AG10803 (cell line): ENCODE measurements at regions not wholly inside any gene's neighbourhood (a gene's known extent, or its start where the extent isn't known, plus 50 kb on each side); places are given as distances from the start of the nearest gene placed in this dataset.
"Not testable (repeated sequence)": the region's sequence is repeated elsewhere in the genome, so short reads cannot be mapped to it uniquely, and the experiment has no call there.

Experiments
- DNase-seq: peaks from one replicate; pipeline ENCODE4 v3.0.0; 2010; ENCODE audit warnings: low read depth
- H3K4me3 ChIP-seq: 2 replicates; pipeline ENCODE4 v1.5.1; 2011; ENCODE audit warnings: mild to moderate bottlenecking, low read length, control low read depth
- CTCF ChIP-seq: conservative IDR thresholded peaks from 2 replicates; pipeline ENCODE4 v1.5.1; 2011; ENCODE audit warnings: mild to moderate bottlenecking, low read length, control low read depth, inconsistent platforms

GRCh38 chr14:42980419-42980818, 1373.7 kb downstream of the LRFN5 start:
- no peak for TF ChIP-seq CTCF
- H3K4me3 ChIP-seq = no peak overlapping the region
- DNase-seq = no peak

- not testable (repeated sequence) for DNase-seq, H3K4me3 ChIP-seq
These were observed 1366.5 kb downstream of the LRFN5 start for GRCh38 chr14:42973171-42973570.

- DNase-seq = no peak
- no peak overlapping the region for H3K4me3 ChIP-seq
- TF ChIP-seq CTCF = no peak
These were observed 1358.8 kb downstream of the LRFN5 start for GRCh38 chr14:42965512-42965911.

GRCh38 chr14:42961509-42961908, 1354.8 kb downstream of the LRFN5 start:
- no peak for TF ChIP-seq CTCF
- H3K4me3 ChIP-seq = no peak overlapping the region
- DNase-seq = no peak

- no peak for DNase-seq
- no peak for TF ChIP-seq CTCF
- H3K4me3 ChIP-seq = no peak overlapping the region
These were observed 1343.7 kb downstream of the LRFN5 start for GRCh38 chr14:42950363-42950762.

- no peak overlapping the region for H3K4me3 ChIP-seq
- TF ChIP-seq CTCF = no peak
- no peak for DNase-seq
These were observed 1341.3 kb downstream of the LRFN5 start for GRCh38 chr14:42947991-42948390.

- no peak for DNase-seq
- TF ChIP-seq CTCF = no peak
- H3K4me3 ChIP-seq = no peak overlapping the region
These were observed 1337.6 kb downstream of the LRFN5 start for GRCh38 chr14:42944284-42944683.

GRCh38 chr14:42931308-42931707, 1324.6 kb downstream of the LRFN5 start:
- no peak for DNase-seq
- H3K4me3 ChIP-seq = no peak overlapping the region
- TF ChIP-seq CTCF = no peak
